Neural cell (in vitro differentiated cells): ENCODE measurements at regions not wholly inside any gene's neighbourhood (a gene's known extent, or its start where the extent isn't known, plus 50 kb on each side); places are given as distances from the start of the nearest gene placed in this dataset.

Source experiments
- EP300 ChIP-seq: fragments of 450-650 bp; conservative IDR thresholded peaks from 2 replicates; pipeline ENCODE4 v1.6.1; 2014; ENCODE audit warnings: antibody characterized with exemption, mild to moderate bottlenecking, moderate library complexity; ENCODE audit not compliant: poor library complexity, severe bottlenecking
- EZH2 ChIP-seq: fragments of 200-600, 300-800 bp; shearing (Covaris generic), sonication (generic); IDR thresholded peaks from 2 replicates; pipeline ENCODE4 v1.6.1; 2014; ENCODE audit warnings: antibody characterized with exemption, low read length, borderline replicate concordance, mild to moderate bottlenecking; ENCODE audit not compliant: insufficient read depth, poor library complexity, severe bottlenecking
- POLR2AphosphoS5 ChIP-seq: IDR thresholded peaks from 2 replicates; pipeline ENCODE4 v1.6.1; 2012
- RAD21 ChIP-seq: fragments of 450-650 bp; conservative IDR thresholded peaks from 2 replicates; pipeline ENCODE4 v1.6.1; 2014; ENCODE audit warnings: antibody characterized with exemption, mild to moderate bottlenecking, moderate library complexity
- SMC3 ChIP-seq: fragments of 450-650 bp; conservative IDR thresholded peaks from 2 replicates; pipeline ENCODE4 v1.6.1; 2014; ENCODE audit warnings: antibody characterized with exemption, mild to moderate bottlenecking, moderate library complexity; ENCODE audit not compliant: poor library complexity
- TAF1 ChIP-seq: IDR thresholded peaks from 2 replicates; pipeline ENCODE4 v1.6.1; 2012; ENCODE audit warnings: low read depth
- TF ChIP-seq, protein P1 (sequence below): fragments of 450-650 bp; IDR thresholded peaks from 2 replicates; pipeline ENCODE4 v1.5.1; 2014; ENCODE audit warnings: antibody characterized with exemption, mild to moderate bottlenecking, moderate library complexity; ENCODE audit not compliant: poor library complexity, severe bottlenecking
- TF ChIP-seq, protein P2 (sequence below): IDR thresholded peaks from 2 replicates; pipeline ENCODE4 v1.6.1; 2012; ENCODE audit warnings: borderline replicate concordance

DNA sequence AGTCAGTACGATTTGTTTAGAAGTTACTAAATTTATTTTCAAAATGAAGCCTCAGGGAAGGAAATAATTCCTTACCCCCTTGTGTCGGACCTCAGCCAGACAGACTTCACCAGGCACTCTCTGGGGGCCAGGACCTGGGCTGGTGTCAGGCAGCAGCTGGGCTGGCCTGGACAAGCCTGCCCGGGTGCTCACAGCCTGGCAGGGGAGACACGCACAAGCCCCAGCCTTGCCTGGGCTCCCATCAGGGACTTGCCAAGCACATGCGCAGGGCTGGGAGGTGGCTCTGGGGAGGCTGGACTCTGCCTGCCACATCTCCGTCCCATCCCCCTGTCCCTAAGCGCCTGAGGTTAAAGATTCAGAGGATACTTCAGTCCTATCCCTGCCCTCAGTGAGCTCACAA, 56.8 kb upstream of the HS6ST1 start:
- TF ChIP-seq, protein P1, sequence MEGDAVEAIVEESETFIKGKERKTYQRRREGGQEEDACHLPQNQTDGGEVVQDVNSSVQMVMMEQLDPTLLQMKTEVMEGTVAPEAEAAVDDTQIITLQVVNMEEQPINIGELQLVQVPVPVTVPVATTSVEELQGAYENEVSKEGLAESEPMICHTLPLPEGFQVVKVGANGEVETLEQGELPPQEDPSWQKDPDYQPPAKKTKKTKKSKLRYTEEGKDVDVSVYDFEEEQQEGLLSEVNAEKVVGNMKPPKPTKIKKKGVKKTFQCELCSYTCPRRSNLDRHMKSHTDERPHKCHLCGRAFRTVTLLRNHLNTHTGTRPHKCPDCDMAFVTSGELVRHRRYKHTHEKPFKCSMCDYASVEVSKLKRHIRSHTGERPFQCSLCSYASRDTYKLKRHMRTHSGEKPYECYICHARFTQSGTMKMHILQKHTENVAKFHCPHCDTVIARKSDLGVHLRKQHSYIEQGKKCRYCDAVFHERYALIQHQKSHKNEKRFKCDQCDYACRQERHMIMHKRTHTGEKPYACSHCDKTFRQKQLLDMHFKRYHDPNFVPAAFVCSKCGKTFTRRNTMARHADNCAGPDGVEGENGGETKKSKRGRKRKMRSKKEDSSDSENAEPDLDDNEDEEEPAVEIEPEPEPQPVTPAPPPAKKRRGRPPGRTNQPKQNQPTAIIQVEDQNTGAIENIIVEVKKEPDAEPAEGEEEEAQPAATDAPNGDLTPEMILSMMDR, result no peak
- TF ChIP-seq TAF1 (no peak), RAD21 (no peak), EZH2 (no peak), SMC3 (no peak), EP300 (no peak), POLR2AphosphoS5 (no peak)
- TF ChIP-seq, protein P2, sequence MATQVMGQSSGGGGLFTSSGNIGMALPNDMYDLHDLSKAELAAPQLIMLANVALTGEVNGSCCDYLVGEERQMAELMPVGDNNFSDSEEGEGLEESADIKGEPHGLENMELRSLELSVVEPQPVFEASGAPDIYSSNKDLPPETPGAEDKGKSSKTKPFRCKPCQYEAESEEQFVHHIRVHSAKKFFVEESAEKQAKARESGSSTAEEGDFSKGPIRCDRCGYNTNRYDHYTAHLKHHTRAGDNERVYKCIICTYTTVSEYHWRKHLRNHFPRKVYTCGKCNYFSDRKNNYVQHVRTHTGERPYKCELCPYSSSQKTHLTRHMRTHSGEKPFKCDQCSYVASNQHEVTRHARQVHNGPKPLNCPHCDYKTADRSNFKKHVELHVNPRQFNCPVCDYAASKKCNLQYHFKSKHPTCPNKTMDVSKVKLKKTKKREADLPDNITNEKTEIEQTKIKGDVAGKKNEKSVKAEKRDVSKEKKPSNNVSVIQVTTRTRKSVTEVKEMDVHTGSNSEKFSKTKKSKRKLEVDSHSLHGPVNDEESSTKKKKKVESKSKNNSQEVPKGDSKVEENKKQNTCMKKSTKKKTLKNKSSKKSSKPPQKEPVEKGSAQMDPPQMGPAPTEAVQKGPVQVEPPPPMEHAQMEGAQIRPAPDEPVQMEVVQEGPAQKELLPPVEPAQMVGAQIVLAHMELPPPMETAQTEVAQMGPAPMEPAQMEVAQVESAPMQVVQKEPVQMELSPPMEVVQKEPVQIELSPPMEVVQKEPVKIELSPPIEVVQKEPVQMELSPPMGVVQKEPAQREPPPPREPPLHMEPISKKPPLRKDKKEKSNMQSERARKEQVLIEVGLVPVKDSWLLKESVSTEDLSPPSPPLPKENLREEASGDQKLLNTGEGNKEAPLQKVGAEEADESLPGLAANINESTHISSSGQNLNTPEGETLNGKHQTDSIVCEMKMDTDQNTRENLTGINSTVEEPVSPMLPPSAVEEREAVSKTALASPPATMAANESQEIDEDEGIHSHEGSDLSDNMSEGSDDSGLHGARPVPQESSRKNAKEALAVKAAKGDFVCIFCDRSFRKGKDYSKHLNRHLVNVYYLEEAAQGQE, result no peak
